ENCODE measurements at regions not wholly inside any gene's neighbourhood (a gene's known extent, or its start where the extent isn't known, plus 50 kb on each side); places are given as distances from the start of the nearest gene placed in this dataset.

- TF ChIP-seq YY1 (IDR thresholded peaks at IDR 0.05; ENCODE audit: insufficient read depth, insufficient read length) (no peak), SUZ12 (IDR thresholded peaks at IDR 0.05; ENCODE audit: extremely low read depth, insufficient read depth, insufficient read length) (no peak)
Observed at GRCh38 chr5:130605234-130605633, 559.8 kb downstream of the HINT1 start.

Data from NT2/D1 (cell line).